Small intestine (tissue), 7 donors: ENCODE measurements at regions not wholly inside any gene's neighbourhood (a gene's known extent, or its start where the extent isn't known, plus 50 kb on each side); places are given as distances from the start of the nearest gene placed in this dataset.

Source experiments
- DNase-seq, 2 donors: peaks; one replicate each; pipeline versions ENCODE4 v3.0.0 to v3.0.0-alpha.2; 2013
- FAIRE-seq: peaks from 2 replicates; lab custom pipeline; 2012; peaks lifted over from hg19 to GRCh38; lab: Jason Lieb, UNC
- H3K27ac ChIP-seq, 3 donors: one replicate each; pipeline ENCODE4 v1.5.1; 2013; ENCODE audit warnings: low read length in 2 of 3, mild to moderate bottlenecking in 2 of 3, control low read depth in 1 of 3, inconsistent platforms in 1 of 3, low read depth in 1 of 3, moderate library complexity in 1 of 3
- H3K27me3 ChIP-seq, 3 donors: one replicate each; pipeline ENCODE4 v1.6.1; 2013; ENCODE audit warnings: low read length in 3 of 3, inconsistent platforms in 1 of 3; ENCODE audit not compliant: control insufficient read depth in 3 of 3, insufficient read depth in 3 of 3
- H3K36me3 ChIP-seq, 3 donors: one replicate each; pipeline ENCODE4 v1.6.1; 2013; ENCODE audit warnings: low read length in 3 of 3, inconsistent platforms in 1 of 3, low read depth in 1 of 3, mild to moderate bottlenecking in 1 of 3, moderate library complexity in 1 of 3; ENCODE audit not compliant: control insufficient read depth in 3 of 3, insufficient read depth in 2 of 3
- H3K4me1 ChIP-seq, 3 donors: one replicate each; pipeline ENCODE4 v1.6.1; 2013; ENCODE audit warnings: low read length in 2 of 3, inconsistent platforms in 1 of 3, low read depth in 1 of 3, mild to moderate bottlenecking in 1 of 3, moderate library complexity in 1 of 3; ENCODE audit not compliant: control insufficient read depth in 3 of 3, insufficient read depth in 2 of 3
- H3K4me3 ChIP-seq, 3 donors: one replicate each; pipeline ENCODE4 v1.5.1; 2013; ENCODE audit warnings: low read length in 3 of 3, control low read depth in 1 of 3, inconsistent platforms in 1 of 3, low read depth in 1 of 3, mild to moderate bottlenecking in 1 of 3, moderate library complexity in 1 of 3
- H3K9me3 ChIP-seq, 2 donors: one replicate each; pipeline ENCODE4 v1.6.1; 2013; ENCODE audit warnings: low read depth in 1 of 2, low read length in 1 of 2; ENCODE audit not compliant: control insufficient read depth in 2 of 2, insufficient read depth in 1 of 2
- WGBS, 3 donors: extraction: QIAGEN DNeasy Blood & Tissue Kit; methylation state at CpG; one replicate each; pipeline ENCODE4 v1.1.7; 2013; 5-methylcytosine and 5-hydroxymethylcytosine counted together
- donor health status: healthy with polysubstance abuse.
- donor health status: control.
- donor health status: control.
- donor health status: Bipolar disorder and iron deficiency.
- donor health status: healthy.

DNA sequence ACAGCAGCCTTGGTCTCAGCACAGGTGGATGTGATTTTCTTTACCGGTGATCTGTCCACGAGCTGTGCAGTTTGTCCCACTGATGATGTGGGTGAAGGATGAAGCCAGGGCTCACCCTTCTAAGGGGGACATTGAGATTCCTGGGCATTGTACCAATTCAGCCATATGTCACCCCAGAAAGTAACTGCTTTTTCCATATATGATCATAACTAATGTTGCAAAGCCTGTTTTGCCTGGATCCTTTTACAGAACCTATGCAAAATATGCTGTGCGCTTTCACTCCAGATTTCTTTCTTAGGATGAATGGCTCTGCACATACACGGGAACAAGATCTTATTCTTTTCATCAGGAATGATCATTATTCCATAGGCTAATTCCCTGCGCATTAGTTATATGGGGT is 96.9 kb upstream of the POU3F3 start:
- Histone ChIP-seq H3K27me3 (no peaks in the 10 kb centered on the region), H3K27ac (no peak overlapping the region), H3K9me3 (no peaks in the 10 kb centered on the region), H3K4me1 (no peaks in the 10 kb centered on the region), H3K36me3 (no peaks in the 10 kb centered on the region), H3K4me3 (no peak overlapping the region)
- DNase-seq (no peak), FAIRE-seq (no peak)
- WGBS, 3 donors = 88 to 90% (median 89%) methylated on average over 5 of the region's 5 CpGs

- H3K27ac ChIP-seq = no peak overlapping the region
- no peaks in the 10 kb centered on the region for H3K4me1 ChIP-seq
- no peaks in the 10 kb centered on the region for H3K9me3 ChIP-seq
- DNase-seq (no peak), FAIRE-seq (no peak)
- H3K36me3 ChIP-seq = no peaks in the 10 kb centered on the region
- WGBS, 3 donors = 13 to 18% (median 14%) methylated on average over 9 of the region's 9 CpGs
- no peak overlapping the region for H3K4me3 ChIP-seq
- no peaks in the 10 kb centered on the region for H3K27me3 ChIP-seq
Observed at GRCh38 chr2:104758199-104758620, 95.7 kb upstream of the POU3F3 start.

DNA sequence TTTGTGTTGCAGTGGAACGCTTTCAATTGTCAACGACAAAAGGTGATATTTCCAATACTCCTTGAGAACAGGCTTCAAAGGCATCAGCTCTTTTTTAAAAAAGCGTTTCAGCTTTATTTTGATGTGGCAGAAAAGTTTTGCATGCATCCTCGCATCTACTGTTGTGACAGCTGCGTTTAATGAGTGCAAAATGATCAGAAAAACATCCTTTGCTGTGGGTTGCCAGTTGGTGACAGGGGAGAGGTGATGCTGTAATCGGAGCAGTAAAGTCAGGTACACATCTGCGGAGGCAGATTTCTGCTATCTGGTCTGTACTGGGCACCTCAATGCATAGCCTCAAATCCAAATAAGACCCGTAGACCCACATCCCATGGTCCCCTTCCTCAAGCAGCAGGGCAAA is 91.9 kb upstream of the POU3F3 start:
- WGBS, 3 donors = 74 to 84% (median 84%) methylated on average over 8 of the region's 8 CpGs
- no peak overlapping the region for H3K4me3 ChIP-seq
- no peaks in the 10 kb centered on the region for H3K27me3 ChIP-seq
- H3K9me3 ChIP-seq = no peaks in the 10 kb centered on the region
- no peak overlapping the region for H3K27ac ChIP-seq
- H3K36me3 ChIP-seq = no peaks in the 10 kb centered on the region
- DNase-seq (no peak), FAIRE-seq (no peak)
- H3K4me1 ChIP-seq = no peaks in the 10 kb centered on the region

DNA sequence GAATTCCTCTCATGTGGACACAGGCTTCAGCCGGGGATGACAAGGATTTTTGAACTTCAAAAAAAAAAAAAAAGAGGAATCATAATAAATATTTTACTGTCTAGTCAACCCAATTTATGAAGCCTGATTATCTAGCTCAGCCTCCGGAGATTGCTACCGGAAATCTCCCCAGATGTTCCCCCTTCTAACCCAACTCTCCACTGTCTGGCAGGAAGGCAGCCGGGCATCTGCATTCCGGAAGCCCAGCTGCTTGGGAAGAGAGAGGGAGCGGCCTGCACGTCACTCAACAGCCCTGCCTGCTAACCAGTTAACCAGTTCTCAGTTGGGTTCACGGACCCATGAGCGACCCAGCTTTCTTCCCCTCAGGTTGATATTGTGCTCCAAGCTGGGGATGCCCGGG is 87.2 kb upstream of the POU3F3 start:
- Histone ChIP-seq H3K27me3 (no peaks in the 10 kb centered on the region), H3K9me3 (no peaks in the 10 kb centered on the region), H3K36me3 (no peaks in the 10 kb centered on the region), H3K4me1 (no peaks in the 10 kb centered on the region), H3K27ac (no peak overlapping the region), H3K4me3 (no peak overlapping the region)
- WGBS, 3 donors = 57 to 70% (median 65%) methylated on average over 10 of the region's 10 CpGs
- FAIRE-seq = no peak
- DNase-seq = no peak

- DNase-seq (no peak), FAIRE-seq (no peak)
- Histone ChIP-seq H3K27me3 (no peaks in the 10 kb centered on the region), H3K4me1 (no peaks in the 10 kb centered on the region), H3K4me3 (no peak overlapping the region), H3K27ac (no peak overlapping the region), H3K9me3 (no peaks in the 10 kb centered on the region), H3K36me3 (no peaks in the 10 kb centered on the region)
- WGBS, 3 donors = 57 to 66% (median 61%) methylated on average over 3 of the region's 3 CpGs
Observed at GRCh38 chr2:104768694-104769093, 85.2 kb upstream of the POU3F3 start.

- no peak overlapping the region for H3K4me3 ChIP-seq
- H3K4me1 ChIP-seq = no peaks in the 10 kb centered on the region
- DNase-seq (no peak), FAIRE-seq (no peak)
- no peaks in the 10 kb centered on the region for H3K36me3 ChIP-seq
- H3K27ac ChIP-seq = no peak overlapping the region
- no peaks in the 10 kb centered on the region for H3K27me3 ChIP-seq
- 88 to 94% (median 89%) methylated on average over 1 of the region's 1 CpG for WGBS, 3 donors
- no peaks in the 10 kb centered on the region for H3K9me3 ChIP-seq
Observed at GRCh38 chr2:104769096-104769495, 84.8 kb upstream of the POU3F3 start.

GRCh38 chr2:104772996-104773395 is 80.9 kb upstream of the POU3F3 start:
- Histone ChIP-seq H3K4me3 (no peak overlapping the region), H3K27ac (no peak overlapping the region), H3K27me3 (no peaks in the 10 kb centered on the region), H3K4me1 (no peaks in the 10 kb centered on the region), H3K9me3 (no peaks in the 10 kb centered on the region), H3K36me3 (no peaks in the 10 kb centered on the region)
- WGBS, 3 donors = 4 to 46% (median 20%) methylated on average over 1 of the region's 1 CpG
- DNase-seq (no peak), FAIRE-seq (no peak)

- FAIRE-seq (no peak), DNase-seq (no peak)
- Histone ChIP-seq H3K27me3 (no peaks in the 10 kb centered on the region), H3K4me3 (no peak overlapping the region), H3K4me1 (no peaks in the 10 kb centered on the region), H3K9me3 (no peaks in the 10 kb centered on the region), H3K27ac (no peak overlapping the region), H3K36me3 (no peaks in the 10 kb centered on the region)
- 46 to 59% (median 53%) methylated on average over 3 of the region's 3 CpGs for WGBS, 3 donors
Observed at GRCh38 chr2:104774631-104775030, 79.3 kb upstream of the POU3F3 start.

DNA sequence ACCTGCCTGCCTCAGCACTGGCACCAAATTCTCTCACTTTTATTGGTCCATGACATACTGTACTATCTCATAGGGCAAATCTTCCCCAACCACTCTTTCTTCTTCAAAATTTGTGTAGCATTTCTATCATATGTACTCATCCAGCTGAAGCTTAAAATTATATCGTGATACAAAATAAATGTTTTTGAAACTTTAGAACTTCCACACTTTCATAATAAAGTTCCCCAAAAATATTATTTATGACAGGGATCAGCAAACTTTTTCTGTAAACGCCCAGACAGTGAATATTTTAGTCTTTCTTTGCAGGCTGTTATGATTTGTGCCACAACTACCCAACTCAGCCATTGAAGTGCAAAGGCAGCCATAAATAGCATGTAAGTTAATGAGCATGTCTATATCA is 76.2 kb upstream of the POU3F3 start:
- no peaks in the 10 kb centered on the region for H3K9me3 ChIP-seq
- H3K27ac ChIP-seq = no peak overlapping the region
- no peak overlapping the region for H3K4me3 ChIP-seq
- no peak for DNase-seq
- H3K27me3 ChIP-seq = no peaks in the 10 kb centered on the region
- no peaks in the 10 kb centered on the region for H3K36me3 ChIP-seq
- no peaks in the 10 kb centered on the region for H3K4me1 ChIP-seq
- no peak for FAIRE-seq
- WGBS, 3 donors = 77 to 80% (median 77%) methylated on average over 2 of the region's 2 CpGs
